GM12878 (cell line): ENCODE measurements at regions not wholly inside any gene's neighbourhood (a gene's known extent, or its start where the extent isn't known, plus 50 kb on each side); places are given as distances from the start of the nearest gene placed in this dataset.

Source experiments
- ATAC-seq: fragments of 200-7000 bp; cut with Tn5 transposase; 3 replicates; pipeline ENCODE4 v1.9.1; 2020; ENCODE audit warnings: mild to moderate bottlenecking, moderate library complexity
- BruUV-seq: library from RNA; stranded (reverse); fragments of 400-500 nt; replicated peaks from 2 replicates; lab custom pipeline; 2021; lab: Mats Ljungman, UMichigan
- CTCF ChIA-PET: fragments of 300-600 bp; sonication (Branson Sonifier 250); formaldehyde crosslinking; extraction: SDS; loops from one replicate; lab custom pipeline; 2021; ENCODE audit warnings: inconsistent platforms; lab: Yijun Ruan, JAX
- POLR2A ChIA-PET: fragments of 350-600 bp; formaldehyde crosslinking; extraction: SDS; loops from one replicate; lab custom pipeline; 2021; ENCODE audit warnings: inconsistent platforms; lab: Charles Lee
- RAD21 ChIA-PET: fragments of 300-600 bp; sonication (Branson Sonifier 250); formaldehyde crosslinking; loops from one replicate; lab custom pipeline; 2023; ENCODE audit warnings: antibody characterized with exemption; ENCODE audit not compliant: unreplicated experiment; lab: Charles Lee
- SMC1A ChIA-PET: fragments of 300-600 bp; sonication (Branson Sonifier 250); formaldehyde crosslinking; loops from one replicate; lab custom pipeline; 2023; ENCODE audit not compliant: unreplicated experiment, uncharacterized antibody; lab: Charles Lee
- DNase-seq: peaks from one replicate; pipeline ENCODE4 v3.0.0-alpha.2; 2011; ENCODE audit warnings: low read depth, low spot score
- FAIRE-seq: peaks from 3 replicates; lab custom pipeline; 2011; peaks lifted over from hg19 to GRCh38; lab: Jason Lieb, UNC
- H2AFZ ChIP-seq: 2 replicates; pipeline ENCODE4 v1.6.0; 2011; ENCODE audit warnings: low read depth, low read length, control low read depth; ENCODE audit not compliant: control insufficient read depth
- H3K27ac ChIP-seq: 2 replicates; pipeline ENCODE4 v1.5.1; 2011; ENCODE audit warnings: control low read depth; ENCODE audit not compliant: control insufficient read depth, insufficient read depth
- H3K27me3 ChIP-seq, 2 experiments: replicated peaks in 1 of 2; 2 replicates each; pipeline versions ENCODE4 v1.6.0 to v1.6.1; 2011; ENCODE audit warnings: low read length in 1 of 2; ENCODE audit not compliant: control insufficient read depth in 2 of 2, insufficient read depth in 2 of 2
- H3K36me3 ChIP-seq, 2 experiments: 2 replicates each; pipeline ENCODE4 v1.5.1; 2011; ENCODE audit warnings: low read length in 1 of 2; ENCODE audit not compliant: control insufficient read depth in 2 of 2, insufficient read depth in 2 of 2
- H3K4me1 ChIP-seq: 2 replicates; pipeline ENCODE4 v1.6.1; 2011; ENCODE audit warnings: mild to moderate bottlenecking, low read length, moderate library complexity, mixed read lengths; ENCODE audit not compliant: control insufficient read depth, insufficient read depth
- H3K4me2 ChIP-seq: 2 replicates; pipeline ENCODE4 v1.6.0; 2011; ENCODE audit warnings: control low read depth; ENCODE audit not compliant: control insufficient read depth, insufficient read depth
- H3K4me3 ChIP-seq: fragments of 200-600 bp; sonication (generic); 2 replicates; pipeline ENCODE4 v1.5.1; 2016
- H3K79me2 ChIP-seq: 2 replicates; pipeline ENCODE4 v1.6.0; 2011; ENCODE audit warnings: low read length; ENCODE audit not compliant: control insufficient read depth, insufficient read depth
- H3K9ac ChIP-seq: 2 replicates; pipeline ENCODE4 v1.8.0; 2011; ENCODE audit warnings: low read length, control low read depth, mixed read lengths; ENCODE audit not compliant: control insufficient read depth, insufficient read depth
- H3K9me3 ChIP-seq: replicated peaks from 3 replicates; pipeline ENCODE4 v1.5.1; 2011; ENCODE audit warnings: mild to moderate bottlenecking, low read length; ENCODE audit not compliant: control insufficient read depth, insufficient read depth
- H4K20me1 ChIP-seq: 2 replicates; pipeline ENCODE4 v1.6.0; 2011; ENCODE audit not compliant: control insufficient read depth, insufficient read depth
- BCL11A ChIP-seq: IDR thresholded peaks from 2 replicates; pipeline ENCODE4 v1.6.1; 2011; ENCODE audit warnings: low read depth, low read length
- E4F1 ChIP-seq: fragments of 450-650 bp; IDR thresholded peaks from 2 replicates; pipeline ENCODE4 v1.6.1; 2018; ENCODE audit warnings: borderline replicate concordance, mild to moderate bottlenecking; ENCODE audit not compliant: partially characterized antibody
- KDM1A ChIP-seq: fragments of 200-600 bp; sonication (generic); IDR thresholded peaks from 2 replicates; pipeline ENCODE4 v1.6.1; 2016; ENCODE audit warnings: borderline replicate concordance
- MAX ChIP-seq: IDR thresholded peaks from 2 replicates; pipeline ENCODE4 v1.6.1; 2012; ENCODE audit warnings: low read depth, low read length, improper control_type of control experiment
- NR2F1 ChIP-seq: fragments of 450-650 bp; conservative IDR thresholded peaks from 2 replicates; pipeline ENCODE4 v1.6.1; 2017; ENCODE audit warnings: mild to moderate bottlenecking
- PKNOX1 ChIP-seq: fragments of 450-650 bp; IDR thresholded peaks from 2 replicates; pipeline ENCODE4 v1.6.1; 2016; ENCODE audit warnings: mild to moderate bottlenecking
- RELB ChIP-seq: fragments of 450-650 bp; IDR thresholded peaks from 2 replicates; pipeline ENCODE4 v1.6.1; 2017; ENCODE audit warnings: low read depth, mild to moderate bottlenecking, moderate library complexity
- TCF7 ChIP-seq: IDR thresholded peaks from 2 replicates; pipeline ENCODE4 v1.6.1; 2014; ENCODE audit warnings: antibody characterized with exemption, borderline replicate concordance
- ZNF274 ChIP-seq: IDR thresholded peaks from one replicate; pipeline ENCODE4 v1.8.0; 2011; ENCODE audit not compliant: insufficient read length, insufficient read depth
- WGBS: methylation state at CpG from one replicate; pipeline ENCODE4 v1.1.6; 2016; ENCODE audit warnings: low lambda C conversion rate; ENCODE audit not compliant: insufficient replicate concordance, insufficient coverage; ENCODE audit errors: missing lambda C conversion rate; 5-methylcytosine and 5-hydroxymethylcytosine counted together
- in situ Hi-C: fragments of 300-500 bp; cut with MboI; formaldehyde crosslinking; loops from 9 replicates; pipeline ENCODE4 v1.14.3; 2018; ENCODE audit warnings: mixed read lengths
- intact Hi-C: fragments of 100-400 bp; cut with micrococcal nuclease; formaldehyde crosslinking; loops from one replicate; pipeline ENCODE4 v1.14.2; 2022; ENCODE audit not compliant: unreplicated experiment

DNA sequence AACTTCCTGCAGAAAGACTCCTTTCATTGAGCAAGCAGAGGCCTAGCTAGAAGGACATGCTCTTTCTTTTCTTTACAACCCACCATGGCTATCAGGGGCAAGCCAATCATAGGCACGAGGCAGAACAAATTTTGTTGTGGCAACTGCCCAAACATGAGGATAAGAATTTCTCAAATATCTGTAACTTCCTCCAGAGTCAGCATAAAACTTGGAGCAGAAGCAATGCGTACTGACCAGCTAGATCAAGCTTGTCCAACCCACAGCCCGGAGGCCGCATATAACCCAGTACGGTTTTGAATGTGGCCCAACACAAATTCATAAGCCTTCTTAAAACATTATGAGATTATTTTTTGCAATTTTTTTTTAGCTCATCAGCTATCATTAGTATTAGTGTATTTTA is 87.0 kb upstream of the SOX21 start:
- WGBS = 66% methylated on average over 5 of the region's 5 CpGs
- Histone ChIP-seq H4K20me1 (no peaks in the 10 kb centered on the region), H3K27ac (no peak overlapping the region), H3K4me3 (no peak overlapping the region), H3K4me2 (no peak overlapping the region), H3K9me3 (no peaks in the 10 kb centered on the region), H3K4me1 (no peaks in the 10 kb centered on the region), H3K27me3 (no peaks in the 10 kb centered on the region), H3K79me2 (no peaks in the 10 kb centered on the region), H3K36me3 (no peaks in the 10 kb centered on the region), H3K9ac (no peak overlapping the region), H2AFZ (no peak overlapping the region)
- no peak for TF ChIP-seq BCL11A
- TF ChIP-seq RELB = no peak
- TF ChIP-seq E4F1 = no peak
- no peak for TF ChIP-seq ZNF274
- TF ChIP-seq NR2F1 = no peak
- TF ChIP-seq KDM1A = no peak
- no peak for TF ChIP-seq MAX
- TF ChIP-seq TCF7 = no peak
- no peak for TF ChIP-seq PKNOX1
- no peak for ATAC-seq
- DNase-seq = no peak
- intact Hi-C loops (no loop called here), in situ Hi-C loops (no loop called here)
- ChIA-PET SMC1A (no interaction called here), CTCF (no interaction called here), POLR2A (no interaction called here), RAD21 (no interaction called here)
- BruUV-seq = no TSS peak
- FAIRE-seq = no peak
